GM23248 (cell line): ENCODE measurements at regions not wholly inside any gene's neighbourhood (a gene's known extent, or its start where the extent isn't known, plus 50 kb on each side); places are given as distances from the start of the nearest gene placed in this dataset.
"Not testable (repeated sequence)": the region's sequence is repeated elsewhere in the genome, so short reads cannot be mapped to it uniquely, and the experiment has no call there.

Source experiments
- EZH2 ChIP-seq: fragments of 200-600 bp; sonication (generic); IDR thresholded peaks from 2 replicates; pipeline ENCODE4 v1.6.1; 2018; ENCODE audit warnings: antibody characterized with exemption, mild to moderate bottlenecking; ENCODE audit not compliant: insufficient read depth, poor library complexity, severe bottlenecking
- EZH2phosphoT487 ChIP-seq: fragments of 200-600 bp; sonication (generic); IDR thresholded peaks from 2 replicates; pipeline ENCODE4 v1.6.1; 2018; ENCODE audit warnings: antibody characterized with exemption, moderate library complexity, mild to moderate bottlenecking, low read depth; ENCODE audit not compliant: insufficient read depth

- not testable (repeated sequence) for TF ChIP-seq EZH2, EZH2phosphoT487
Observed at GRCh38 chr21:6092401-6092800, 4429.0 kb upstream of the TPTE start.
